ENCODE measurements at regions not wholly inside any gene's neighbourhood (a gene's known extent, or its start where the extent isn't known, plus 50 kb on each side); places are given as distances from the start of the nearest gene placed in this dataset.

GRCh38 chr2:155382776-155383175 is 684.3 kb downstream of the KCNJ3 start:
- H2BK5ac ChIP-seq (ENCODE audit: insufficient read length, low read length): no peak overlapping the region
- H3K23ac ChIP-seq (ENCODE audit: insufficient read length, low read depth, low read length): no peak overlapping the region
- no peak overlapping the region for H2AFZ ChIP-seq (ENCODE audit: low read length)
- H3K9me3 ChIP-seq (ENCODE audit: control insufficient read depth, low read depth, low read length): no peaks in the 10 kb centered on the region
- no peak overlapping the region for H3K14ac ChIP-seq (ENCODE audit: insufficient read depth, low read length)
- DNase-seq: no peak
- WGBS (ENCODE audit: extremely low coverage, insufficient read length, low lambda C conversion rate): no CpG with 5 or more reads among the region's 3 CpGs
- H4K20me1 ChIP-seq (ENCODE audit: control insufficient read depth, insufficient read depth, insufficient read length): no peaks in the 10 kb centered on the region
- H3K4me2 ChIP-seq (ENCODE audit: insufficient read depth, insufficient read length, low read length): no peak overlapping the region
- no peak overlapping the region for H4K91ac ChIP-seq (ENCODE audit: insufficient read length, low read depth, low read length)
- H2BK120ac ChIP-seq (ENCODE audit: low read depth, low read length, poor library complexity, severe bottlenecking): no peak overlapping the region
- H3K27ac Mint-ChIP-seq: no peak overlapping the region
- H4K8ac ChIP-seq (replicated peaks; ENCODE audit: insufficient read length, low read depth, low read length): no peak overlapping the region
- no peaks in the 10 kb centered on the region for H3K36me3 Mint-ChIP-seq (ENCODE audit: insufficient read depth in 1 of 3, low read depth in 3 of 3)
- no peak overlapping the region for H3K27ac ChIP-seq (ENCODE audit: insufficient read length, low read depth, low read length)
- H3K4me3 Mint-ChIP-seq: no peak overlapping the region
- no peak overlapping the region for H3T11ph ChIP-seq (ENCODE audit: low read length)
- H3K79me2 ChIP-seq (ENCODE audit: insufficient read depth, low read length): no peaks in the 10 kb centered on the region
- H3K56ac ChIP-seq (ENCODE audit: insufficient read length, low read depth, low read length): no peak overlapping the region
- H2BK12ac ChIP-seq (ENCODE audit: insufficient read length, low read depth, low read length): no peak overlapping the region
- H2AK5ac ChIP-seq (ENCODE audit: insufficient read length, low read length): no peak overlapping the region
- no peak for TF ChIP-seq CTCF (conservative IDR thresholded peaks at IDR 0.05)
- no peaks in the 10 kb centered on the region for H3K79me1 ChIP-seq (ENCODE audit: insufficient read depth, low read depth, low read length, poor library complexity, severe bottlenecking)
- no peak overlapping the region for H3K9ac ChIP-seq (ENCODE audit: extremely low read depth, insufficient read length, low read length)
- H3K23me2 ChIP-seq (ENCODE audit: insufficient read length, low read depth, low read length, poor library complexity, severe bottlenecking): no peaks in the 10 kb centered on the region
- no peaks in the 10 kb centered on the region for H3K9me3 Mint-ChIP-seq
- no peak overlapping the region for H2BK20ac ChIP-seq (ENCODE audit: low read depth, low read length, poor library complexity, severe bottlenecking)
- H3K27me3 Mint-ChIP-seq (ENCODE audit: low read depth): no peaks in the 10 kb centered on the region
- no peaks in the 10 kb centered on the region for H3K27me3 ChIP-seq (ENCODE audit: insufficient read depth, low read length)
- no peak overlapping the region for H4K5ac ChIP-seq (ENCODE audit: insufficient read length, low read depth, low read length)
- no peak overlapping the region for H3K4ac ChIP-seq (ENCODE audit: low read depth, low read length)
- H2BK15ac ChIP-seq (ENCODE audit: low read depth, low read length): no peak overlapping the region
- no peaks in the 10 kb centered on the region for H3K4me1 Mint-ChIP-seq
- no peaks in the 10 kb centered on the region for H3K4me1 ChIP-seq (ENCODE audit: insufficient read depth, low read length)
- H3K18ac ChIP-seq (ENCODE audit: insufficient read length, low read depth, low read length): no peak overlapping the region

All from H9 (cell line).